ENCODE measurements at regions not wholly inside any gene's neighbourhood (a gene's known extent, or its start where the extent isn't known, plus 50 kb on each side); places are given as distances from the start of the nearest gene placed in this dataset.

DNA sequence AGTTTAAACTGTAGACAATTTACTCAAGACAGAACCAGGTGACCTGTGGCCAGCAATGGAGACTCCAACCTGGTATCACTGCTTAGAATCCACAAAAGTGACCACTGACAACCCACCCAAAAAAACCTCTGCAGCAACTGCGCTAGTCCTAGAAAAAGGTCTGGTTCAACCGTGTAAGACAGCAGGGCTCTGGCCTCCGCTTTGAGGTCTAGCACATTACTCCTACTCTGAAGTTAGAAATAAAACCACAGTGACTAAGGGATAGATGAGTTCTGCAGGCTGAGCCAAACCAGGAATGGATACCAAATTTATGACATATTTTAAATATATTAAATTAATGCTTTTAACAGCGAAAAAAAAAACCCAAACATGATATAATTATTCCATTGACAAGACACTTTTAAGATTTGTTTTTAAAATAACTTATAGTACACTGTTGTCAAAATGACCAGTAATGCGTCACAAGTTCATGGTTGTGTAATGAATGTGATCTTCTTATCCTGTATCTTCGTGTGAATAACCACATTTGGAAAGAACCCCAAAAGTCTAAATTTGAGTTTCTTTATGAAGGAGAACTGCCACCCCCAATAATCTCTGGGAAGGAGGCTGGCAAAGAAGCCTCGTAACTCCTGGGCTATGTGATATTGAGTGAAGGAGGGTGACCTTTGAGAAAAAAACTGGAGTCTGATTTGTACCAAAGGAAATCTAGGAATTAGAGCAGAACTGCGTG is 101.9 kb upstream of the SLC44A1 start:
- TF ChIP-seq POLR2AphosphoS5 (IDR thresholded peaks at IDR 0.05; ENCODE audit: borderline replicate concordance, low read depth, low read length) = no peak
- no peak for TF ChIP-seq EZH2 (IDR thresholded peaks at IDR 0.05)

All from SK-N-MC (cell line).